ENCODE measurements at regions not wholly inside any gene's neighbourhood (a gene's known extent, or its start where the extent isn't known, plus 50 kb on each side); places are given as distances from the start of the nearest gene placed in this dataset.
A peak's percentile ranks its signal among the peaks of the same experiment; 100 is the strongest.
"Not testable (repeated sequence)": the region's sequence is repeated elsewhere in the genome, so short reads cannot be mapped to it uniquely, and the experiment has no call there.

DNA sequence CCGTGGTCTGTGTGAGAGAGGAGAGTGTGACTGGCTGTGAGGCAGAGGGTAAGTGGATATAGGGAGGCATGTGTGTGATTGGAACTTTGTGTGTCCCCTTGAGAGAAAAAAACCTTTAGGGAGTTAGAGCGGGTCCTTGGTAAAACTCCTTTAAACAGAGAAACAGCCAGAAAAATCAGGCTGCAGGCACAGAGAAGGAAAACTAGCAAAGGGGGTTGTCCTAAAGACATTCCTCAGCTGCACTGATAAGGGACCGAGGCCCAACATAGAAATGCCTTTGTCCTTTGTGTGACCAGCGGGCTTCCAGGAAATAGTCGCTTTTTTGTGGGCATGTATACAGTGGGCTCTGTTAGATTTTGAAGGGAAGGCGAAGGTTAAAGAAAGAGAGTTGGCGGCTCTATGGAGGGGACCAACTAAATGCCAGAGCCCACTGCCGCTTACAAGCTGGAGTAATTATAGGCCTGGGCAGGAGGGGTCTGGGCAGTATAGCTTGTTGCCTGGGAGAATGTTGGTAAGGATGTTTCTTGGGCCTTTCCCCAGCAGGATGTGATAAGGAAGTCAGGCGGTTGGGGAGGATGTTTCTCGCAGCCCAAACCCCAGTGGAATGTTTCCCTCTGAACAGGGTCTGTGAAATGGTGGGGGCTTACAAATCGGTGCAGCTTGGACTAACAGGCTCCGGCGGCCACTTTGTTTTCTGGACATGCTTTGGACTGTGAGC is 313.7 kb upstream of the ZNF337 start:
- DNase-seq (ENCODE audit: low read depth); H3K36me3 ChIP-seq (ENCODE audit: control insufficient read depth, insufficient read depth, low read length); H3K27me3 ChIP-seq (ENCODE audit: control insufficient read depth, insufficient read depth, low read length); CTCF ChIA-PET; POLR2A ChIA-PET: not testable (repeated sequence)
- peak overlapping the region; percentile 66 for H3K4me3 ChIP-seq (ENCODE audit: low read depth, low read length)

DNA sequence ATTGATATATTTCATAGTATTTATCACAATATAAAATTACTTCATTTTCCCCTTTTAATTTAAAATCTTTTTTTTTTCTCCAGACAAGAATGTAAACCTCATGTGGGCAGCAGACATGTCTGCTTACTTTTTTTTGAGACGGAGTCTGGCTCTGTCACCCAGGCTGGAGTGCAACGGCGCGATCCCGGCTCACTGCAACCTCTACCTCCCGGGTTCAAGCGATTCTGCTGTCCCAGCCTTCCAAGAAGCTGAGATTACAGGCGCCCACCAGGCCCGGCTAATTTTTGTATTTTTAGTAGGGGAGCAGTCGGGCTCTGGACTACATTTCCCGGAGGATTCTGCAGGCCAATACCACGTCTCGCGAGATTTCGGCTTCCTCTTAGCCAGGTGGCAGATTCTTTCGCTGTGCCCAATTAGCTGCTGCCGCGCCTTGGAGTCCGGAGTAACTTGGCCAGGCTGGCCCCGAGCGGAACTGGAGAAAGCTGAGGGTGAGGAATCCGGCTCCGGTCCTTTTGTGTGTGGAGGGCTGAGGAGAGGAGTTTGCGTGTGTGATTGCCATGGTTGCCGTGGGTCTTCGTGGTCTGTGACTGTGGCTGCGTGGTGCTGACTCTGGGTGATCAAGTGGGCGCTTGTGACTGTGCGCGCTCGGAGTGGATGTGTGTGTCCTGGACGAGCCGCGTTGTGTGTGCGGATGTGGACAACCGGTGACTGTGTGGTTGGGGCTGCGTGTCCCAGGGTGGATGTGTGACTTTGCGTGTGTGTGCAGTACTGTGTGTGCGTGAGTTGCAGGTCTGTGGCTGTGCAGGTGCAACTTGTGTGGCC is 313.0 kb upstream of the ZNF337 start:
- CTCF ChIA-PET; H3K36me3 ChIP-seq (ENCODE audit: control insufficient read depth, insufficient read depth, low read length); POLR2A ChIA-PET; H3K27me3 ChIP-seq (ENCODE audit: control insufficient read depth, insufficient read depth, low read length): not testable (repeated sequence)
- H3K4me3 ChIP-seq (ENCODE audit: low read depth, low read length): peak overlapping the region; percentile 66
- DNase-seq (ENCODE audit: low read depth): peak; percentile 28

DNA sequence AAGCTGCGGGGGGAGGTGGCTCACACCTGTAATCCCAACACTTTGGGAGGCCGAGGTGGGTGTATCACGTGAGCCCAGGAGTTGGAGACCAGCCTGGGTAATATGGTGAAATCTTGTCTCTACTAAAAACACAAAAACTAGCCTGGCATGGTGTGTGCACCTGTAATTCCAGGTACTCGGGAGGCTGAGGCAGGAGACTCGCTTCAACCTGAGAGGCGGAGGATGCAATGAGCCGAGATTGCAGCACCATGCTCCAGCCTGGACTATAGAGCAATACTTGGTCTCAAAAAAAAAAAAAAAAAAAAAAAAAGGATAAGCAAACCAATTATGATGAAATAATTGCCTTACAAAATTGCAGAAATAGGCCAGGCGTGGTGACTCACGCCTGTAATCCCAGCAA is 311.4 kb upstream of the ZNF337 start:
- CTCF ChIA-PET; H3K27me3 ChIP-seq (ENCODE audit: control insufficient read depth, insufficient read depth, low read length); DNase-seq (ENCODE audit: low read depth); H3K36me3 ChIP-seq (ENCODE audit: control insufficient read depth, insufficient read depth, low read length); H3K4me3 ChIP-seq (ENCODE audit: low read depth, low read length); POLR2A ChIA-PET: not testable (repeated sequence)

DNA sequence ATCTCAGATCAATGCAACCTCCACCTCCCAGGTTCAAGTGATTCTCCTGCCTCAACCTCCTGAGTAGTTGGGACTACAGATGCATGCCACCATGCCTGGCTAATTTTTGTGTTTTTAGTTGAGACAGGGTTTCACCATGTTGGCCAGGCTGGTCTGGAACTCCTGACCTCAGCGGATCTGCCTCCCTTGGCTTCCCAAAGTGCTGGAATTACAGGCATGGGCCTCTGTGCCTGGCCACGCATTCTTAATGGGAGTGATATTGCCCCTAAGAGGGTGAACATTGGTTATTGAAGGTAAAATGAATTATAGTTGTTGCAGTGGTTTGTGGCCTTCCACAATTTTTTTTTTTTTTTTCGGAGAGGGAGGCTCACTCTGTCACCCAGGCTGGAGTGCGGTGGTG is 309.5 kb upstream of the ZNF337 start:
- H3K36me3 ChIP-seq (ENCODE audit: control insufficient read depth, insufficient read depth, low read length); H3K4me3 ChIP-seq (ENCODE audit: low read depth, low read length); DNase-seq (ENCODE audit: low read depth); CTCF ChIA-PET; POLR2A ChIA-PET; H3K27me3 ChIP-seq (ENCODE audit: control insufficient read depth, insufficient read depth, low read length): not testable (repeated sequence)

DNA sequence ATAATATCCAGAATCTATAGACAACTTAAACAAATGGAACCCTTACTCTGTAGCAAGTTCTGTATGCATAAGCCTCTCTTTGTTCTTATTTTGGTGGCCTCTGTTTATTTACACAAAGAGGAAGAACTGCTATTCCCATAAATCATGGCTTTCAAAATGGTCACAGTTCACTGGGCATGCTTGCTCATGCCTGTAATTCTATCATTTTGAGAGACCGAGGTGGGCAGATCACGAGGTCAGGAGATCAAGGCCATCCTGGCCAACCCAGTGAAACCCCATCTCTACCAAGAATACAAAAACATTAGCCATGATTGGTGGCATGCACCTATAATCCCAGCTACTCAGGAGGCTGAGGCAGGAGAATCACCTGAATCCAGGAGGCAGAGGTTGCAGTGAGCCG is 307.3 kb upstream of the ZNF337 start:
- CTCF ChIA-PET; POLR2A ChIA-PET; DNase-seq (ENCODE audit: low read depth); H3K36me3 ChIP-seq (ENCODE audit: control insufficient read depth, insufficient read depth, low read length); H3K27me3 ChIP-seq (ENCODE audit: control insufficient read depth, insufficient read depth, low read length); H3K4me3 ChIP-seq (ENCODE audit: low read depth, low read length): not testable (repeated sequence)

DNA sequence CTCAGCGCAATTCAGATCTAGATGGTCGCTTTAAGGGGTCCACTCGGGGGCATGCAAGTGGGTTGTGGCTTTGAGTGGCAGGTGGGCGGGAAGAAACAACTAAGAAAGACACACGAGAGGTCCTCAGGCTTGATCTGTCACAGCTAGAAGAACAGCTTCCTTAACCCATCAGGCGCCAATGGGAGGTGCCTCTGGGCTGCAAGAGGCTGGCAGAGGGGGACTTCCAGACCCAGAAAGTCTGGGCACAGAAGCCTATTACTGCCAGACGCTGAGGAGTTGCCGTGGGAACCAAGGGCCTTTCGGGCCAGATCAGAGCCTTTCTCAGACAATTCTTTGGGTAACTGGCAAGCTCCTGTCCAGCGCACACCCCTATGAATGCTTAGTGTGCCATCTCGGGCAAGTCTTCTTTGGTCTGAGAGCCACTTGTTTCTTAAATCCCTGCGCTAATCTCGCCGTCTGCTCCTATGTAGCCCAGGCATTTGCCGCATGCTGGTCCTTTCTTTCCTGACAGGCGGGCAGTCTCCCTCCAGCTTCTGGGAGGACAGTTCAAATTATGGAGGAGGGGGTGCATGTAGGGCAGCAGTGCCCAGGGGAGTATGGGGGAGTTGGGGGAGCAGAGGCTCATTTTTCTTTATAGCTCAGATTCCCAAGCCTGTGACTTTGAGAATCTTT is 300.9 kb upstream of the ZNF337 start:
- CTCF ChIA-PET; H3K36me3 ChIP-seq (ENCODE audit: control insufficient read depth, insufficient read depth, low read length); H3K4me3 ChIP-seq (ENCODE audit: low read depth, low read length); DNase-seq (ENCODE audit: low read depth); H3K27me3 ChIP-seq (ENCODE audit: control insufficient read depth, insufficient read depth, low read length); POLR2A ChIA-PET: not testable (repeated sequence)

DNA sequence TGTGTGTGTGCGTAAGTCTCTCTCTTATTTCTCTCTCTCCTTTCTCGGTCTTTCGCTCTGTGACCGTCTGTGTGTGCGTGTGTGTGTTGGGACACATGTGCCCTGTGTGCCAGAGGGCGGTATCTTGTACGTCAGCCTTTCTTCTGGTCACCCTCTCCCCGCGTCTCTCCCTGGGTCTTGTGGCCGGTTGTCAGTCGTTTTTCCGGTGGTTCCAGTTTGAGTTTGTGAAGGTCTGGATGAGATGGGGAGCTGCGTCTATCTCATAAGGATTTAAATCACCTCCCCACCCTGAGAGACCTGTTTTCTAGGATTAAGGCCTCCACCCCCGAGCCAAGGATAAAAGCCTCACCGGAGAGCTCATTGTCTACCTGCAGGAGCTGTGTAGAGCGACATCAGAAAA is 295.5 kb upstream of the ZNF337 start:
- no peak for DNase-seq (ENCODE audit: low read depth)
- H3K4me3 ChIP-seq (ENCODE audit: low read depth, low read length): no peak overlapping the region
- H3K27me3 ChIP-seq (ENCODE audit: control insufficient read depth, insufficient read depth, low read length): no peaks in the 10 kb centered on the region
- ChIA-PET CTCF (no interaction called here), POLR2A (no interaction called here)
- TF ChIP-seq, protein P1, sequence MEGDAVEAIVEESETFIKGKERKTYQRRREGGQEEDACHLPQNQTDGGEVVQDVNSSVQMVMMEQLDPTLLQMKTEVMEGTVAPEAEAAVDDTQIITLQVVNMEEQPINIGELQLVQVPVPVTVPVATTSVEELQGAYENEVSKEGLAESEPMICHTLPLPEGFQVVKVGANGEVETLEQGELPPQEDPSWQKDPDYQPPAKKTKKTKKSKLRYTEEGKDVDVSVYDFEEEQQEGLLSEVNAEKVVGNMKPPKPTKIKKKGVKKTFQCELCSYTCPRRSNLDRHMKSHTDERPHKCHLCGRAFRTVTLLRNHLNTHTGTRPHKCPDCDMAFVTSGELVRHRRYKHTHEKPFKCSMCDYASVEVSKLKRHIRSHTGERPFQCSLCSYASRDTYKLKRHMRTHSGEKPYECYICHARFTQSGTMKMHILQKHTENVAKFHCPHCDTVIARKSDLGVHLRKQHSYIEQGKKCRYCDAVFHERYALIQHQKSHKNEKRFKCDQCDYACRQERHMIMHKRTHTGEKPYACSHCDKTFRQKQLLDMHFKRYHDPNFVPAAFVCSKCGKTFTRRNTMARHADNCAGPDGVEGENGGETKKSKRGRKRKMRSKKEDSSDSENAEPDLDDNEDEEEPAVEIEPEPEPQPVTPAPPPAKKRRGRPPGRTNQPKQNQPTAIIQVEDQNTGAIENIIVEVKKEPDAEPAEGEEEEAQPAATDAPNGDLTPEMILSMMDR (IDR thresholded peaks at IDR 0.05; ENCODE audit: insufficient read depth, low read depth, low read length): no peak
- H3K36me3 ChIP-seq (ENCODE audit: control insufficient read depth, insufficient read depth, low read length): no peaks in the 10 kb centered on the region

DNA sequence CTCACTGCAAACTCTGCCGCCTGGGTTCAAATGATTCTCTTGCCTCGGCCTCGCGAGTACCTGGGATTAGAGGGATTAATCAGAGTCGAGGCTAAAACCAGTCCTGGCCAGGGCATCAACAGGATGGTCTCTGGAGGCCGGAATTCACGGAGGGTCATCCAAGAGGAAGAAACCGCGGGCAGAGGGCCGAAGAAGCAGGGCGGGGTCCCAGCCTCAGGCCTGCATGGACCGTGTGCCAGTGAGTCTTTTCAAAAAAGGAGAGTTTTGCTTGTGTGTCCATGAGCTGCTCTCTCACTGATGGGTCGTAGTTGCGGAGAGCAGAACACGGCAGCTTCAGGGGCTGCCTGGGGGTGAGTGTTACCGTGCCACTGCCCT is 295.1 kb upstream of the ZNF337 start:
- ChIA-PET CTCF (no interaction called here), POLR2A (no interaction called here)
- Histone ChIP-seq H3K27me3 (ENCODE audit: control insufficient read depth, insufficient read depth, low read length) (no peaks in the 10 kb centered on the region), H3K36me3 (ENCODE audit: control insufficient read depth, insufficient read depth, low read length) (no peaks in the 10 kb centered on the region), H3K4me3 (ENCODE audit: low read depth, low read length) (no peak overlapping the region)
- TF ChIP-seq, protein P1 (IDR thresholded peaks at IDR 0.05; ENCODE audit: insufficient read depth, low read depth, low read length): no peak
- DNase-seq (ENCODE audit: low read depth): no peak
